Naive B cell (primary cell): ENCODE measurements at regions not wholly inside any gene's neighbourhood (a gene's known extent, or its start where the extent isn't known, plus 50 kb on each side); places are given as distances from the start of the nearest gene placed in this dataset.
"Not testable (repeated sequence)": the region's sequence is repeated elsewhere in the genome, so short reads cannot be mapped to it uniquely, and the experiment has no call there.

Source experiments
- ATAC-seq, 2 donors: fragments of 150-1000 bp; cut with Tn5 transposase; 2 replicates each; pipeline ENCODE4 v1.10.0; 2021; ENCODE audit warnings: low read depth in 2 of 2, mild to moderate bottlenecking in 2 of 2, moderate library complexity in 2 of 2
- DNase-seq: peaks from one replicate; pipeline ENCODE4 v3.0.0; 2022
- H3K27ac Mint-ChIP-seq, 6 donors: one replicate each; pipeline ENCODE4 v1.8.0; 2020 to 2022; ENCODE audit warnings: mild to moderate bottlenecking in 6 of 6, mixed read lengths in 6 of 6, moderate library complexity in 5 of 6, inconsistent platforms in 2 of 6
- H3K27me3 Mint-ChIP-seq, 3 donors: one replicate each; pipeline ENCODE4 v1.8.0; 2021 to 2022; ENCODE audit warnings: mixed read lengths in 3 of 3, mild to moderate bottlenecking in 1 of 3
- H3K36me3 Mint-ChIP-seq, 2 donors: one replicate each; pipeline ENCODE4 v1.8.0; 2020 to 2022; ENCODE audit warnings: mixed read lengths in 2 of 2, inconsistent platforms in 1 of 2, mild to moderate bottlenecking in 1 of 2
- H3K4me1 Mint-ChIP-seq, 3 donors: one replicate each; pipeline ENCODE4 v1.8.0; 2020 to 2022; ENCODE audit warnings: mixed read lengths in 3 of 3, inconsistent platforms in 1 of 3, mild to moderate bottlenecking in 1 of 3, moderate library complexity in 1 of 3
- H3K4me3 Mint-ChIP-seq, 8 donors: one replicate each; pipeline ENCODE4 v1.8.0; 2020 to 2022; ENCODE audit warnings: mild to moderate bottlenecking in 8 of 8, mixed read lengths in 8 of 8, moderate library complexity in 8 of 8, inconsistent platforms in 2 of 8
- H3K9me3 Mint-ChIP-seq, 7 donors: one replicate each; pipeline ENCODE4 v1.8.0; 2020 to 2022; ENCODE audit warnings: mixed read lengths in 7 of 7, mild to moderate bottlenecking in 5 of 7, inconsistent platforms in 2 of 7, moderate library complexity in 1 of 7

- peaks cover 8 to 38% (median 18%) of the 10 kb centered on the region in 3 donors for H3K27me3 Mint-ChIP-seq
- not testable (repeated sequence) for H3K9me3 Mint-ChIP-seq, DNase-seq, H3K4me3 Mint-ChIP-seq, H3K4me1 Mint-ChIP-seq, H3K36me3 Mint-ChIP-seq, H3K27ac Mint-ChIP-seq, ATAC-seq
Measured at GRCh38 chr11:67768001-67768730, 93.7 kb upstream of the ALDH3B2 start.

- not testable (repeated sequence) for H3K4me1 Mint-ChIP-seq, H3K9me3 Mint-ChIP-seq, H3K4me3 Mint-ChIP-seq, DNase-seq, H3K36me3 Mint-ChIP-seq, ATAC-seq
- Mint-ChIP-seq H3K27me3 (peaks cover 8 to 20% (median 12%) of the 10 kb centered on the region in 3 donors), H3K27ac (peak overlapping the region in 1 of 6 donors; percentile 11)
Measured at GRCh38 chr11:67761211-67761610, 86.8 kb upstream of the ALDH3B2 start.

- not testable (repeated sequence) for H3K4me3 Mint-ChIP-seq, H3K4me1 Mint-ChIP-seq, H3K27me3 Mint-ChIP-seq, H3K36me3 Mint-ChIP-seq, H3K9me3 Mint-ChIP-seq, ATAC-seq, DNase-seq, H3K27ac Mint-ChIP-seq
Measured at GRCh38 chr11:67759321-67759720, 84.9 kb upstream of the ALDH3B2 start.

GRCh38 chr11:67758467-67758866, 84.0 kb upstream of the ALDH3B2 start:
- H3K9me3 Mint-ChIP-seq, H3K4me3 Mint-ChIP-seq, H3K4me1 Mint-ChIP-seq, ATAC-seq, H3K36me3 Mint-ChIP-seq, H3K27me3 Mint-ChIP-seq, DNase-seq: not testable (repeated sequence)
- peak overlapping the region in 1 of 6 donors; percentile 61 for H3K27ac Mint-ChIP-seq

GRCh38 chr11:67758009-67758408, 83.6 kb upstream of the ALDH3B2 start:
- H3K27ac Mint-ChIP-seq, result peak overlapping the region in 1 of 6 donors; percentile 61
- not testable (repeated sequence) for H3K27me3 Mint-ChIP-seq, H3K9me3 Mint-ChIP-seq, H3K4me3 Mint-ChIP-seq, DNase-seq, H3K36me3 Mint-ChIP-seq, ATAC-seq, H3K4me1 Mint-ChIP-seq

- H3K4me1 Mint-ChIP-seq, H3K36me3 Mint-ChIP-seq, H3K4me3 Mint-ChIP-seq: not testable (repeated sequence)
Measured at GRCh38 chr11:67753820-67754219, 79.4 kb upstream of the ALDH3B2 start.

GRCh38 chr11:67745181-67745726, 70.8 kb upstream of the ALDH3B2 start:
- no peak overlapping the region for H3K4me3 Mint-ChIP-seq
- H3K4me1 Mint-ChIP-seq, result peaks cover 7 to 20% (median 16%) of the 10 kb centered on the region in 3 donors
- no peak for ATAC-seq
- no peaks in the 10 kb centered on the region for H3K36me3 Mint-ChIP-seq
- DNase-seq, result no peak
- peaks cover 0 to 5% (median 0%) of the 10 kb centered on the region in 7 donors for H3K9me3 Mint-ChIP-seq
- peaks cover 0 to 17% (median 7%) of the 10 kb centered on the region in 3 donors for H3K27me3 Mint-ChIP-seq
- H3K27ac Mint-ChIP-seq, result no peak overlapping the region

More at GRCh38 chr11:67753820-67754219, 79.4 kb upstream of the ALDH3B2 start:
- peaks cover 0 to 12% (median 7%) of the 10 kb centered on the region in 3 donors for H3K27me3 Mint-ChIP-seq
- not testable (repeated sequence) for H3K9me3 Mint-ChIP-seq, DNase-seq, H3K27ac Mint-ChIP-seq, ATAC-seq

- H3K9me3 Mint-ChIP-seq, ATAC-seq, DNase-seq, H3K36me3 Mint-ChIP-seq, H3K4me3 Mint-ChIP-seq: not testable (repeated sequence)
- H3K27ac Mint-ChIP-seq, result peak overlapping the region in 1 of 6 donors; percentile 47
- H3K27me3 Mint-ChIP-seq, result peaks cover 0 to 11% (median 0%) of the 10 kb centered on the region in 3 donors
- H3K4me1 Mint-ChIP-seq, result peaks cover 7 to 20% (median 16%) of the 10 kb centered on the region in 3 donors
Measured at GRCh38 chr11:67744231-67744630, 69.8 kb upstream of the ALDH3B2 start.

- Mint-ChIP-seq H3K27ac (peak overlapping the region in 1 of 6 donors; percentile 18), H3K27me3 (peaks cover 23 to 41% (median 24%) of the 10 kb centered on the region in 3 donors)
- H3K36me3 Mint-ChIP-seq, DNase-seq, H3K4me3 Mint-ChIP-seq, H3K4me1 Mint-ChIP-seq, H3K9me3 Mint-ChIP-seq, ATAC-seq: not testable (repeated sequence)
Measured at GRCh38 chr11:67738231-67738630, 63.8 kb upstream of the ALDH3B2 start.

- not testable (repeated sequence) for DNase-seq, H3K4me3 Mint-ChIP-seq, H3K4me1 Mint-ChIP-seq, ATAC-seq, H3K36me3 Mint-ChIP-seq, H3K9me3 Mint-ChIP-seq
- H3K27me3 Mint-ChIP-seq, result peaks cover 29 to 43% (median 29%) of the 10 kb centered on the region in 3 donors
- peak overlapping the region in 1 of 6 donors; percentile 12 for H3K27ac Mint-ChIP-seq
Measured at GRCh38 chr11:67737562-67738080, 63.2 kb upstream of the ALDH3B2 start.

- peak overlapping the region; percentile 51 to 90 (median 83) for H3K4me3 Mint-ChIP-seq
- peaks cover 35 to 47% (median 35%) of the 10 kb centered on the region in 3 donors for H3K27me3 Mint-ChIP-seq
- DNase-seq (peak; percentile 50), ATAC-seq (peak; percentile 94 to 96)
- H3K36me3 Mint-ChIP-seq, result no peaks in the 10 kb centered on the region
- H3K4me1 Mint-ChIP-seq, result peaks cover 15 to 21% (median 19%) of the 10 kb centered on the region in 3 donors
- H3K27ac Mint-ChIP-seq, result no peak overlapping the region
- H3K9me3 Mint-ChIP-seq, result peaks cover 0 to 3% (median 0%) of the 10 kb centered on the region in 7 donors
Measured at GRCh38 chr11:67732045-67732787, 57.8 kb upstream of the ALDH3B2 start.

GRCh38 chr11:67731583-67731982, 57.2 kb upstream of the ALDH3B2 start:
- peaks cover 0 to 3% (median 0%) of the 10 kb centered on the region in 7 donors for H3K9me3 Mint-ChIP-seq
- H3K36me3 Mint-ChIP-seq, result no peaks in the 10 kb centered on the region
- ATAC-seq (peak; percentile 4 to 21), DNase-seq (no peak)
- peak overlapping the region; percentile 51 to 90 (median 83) for H3K4me3 Mint-ChIP-seq
- peak overlapping the region in 2 of 6 donors; percentile 52 to 88 for H3K27ac Mint-ChIP-seq
- H3K4me1 Mint-ChIP-seq, result peaks cover 15 to 23% (median 22%) of the 10 kb centered on the region in 3 donors
- H3K27me3 Mint-ChIP-seq, result peaks cover 35 to 43% (median 35%) of the 10 kb centered on the region in 3 donors

- not testable (repeated sequence) for H3K9me3 Mint-ChIP-seq, ATAC-seq, H3K4me3 Mint-ChIP-seq, DNase-seq, H3K36me3 Mint-ChIP-seq
- Mint-ChIP-seq H3K27me3 (peaks cover 20 to 35% (median 27%) of the 10 kb centered on the region in 3 donors), H3K27ac (peak overlapping the region in 1 of 6 donors; percentile 62), H3K4me1 (peaks cover 15 to 23% (median 22%) of the 10 kb centered on the region in 3 donors)
Measured at GRCh38 chr11:67728163-67728571, 53.7 kb upstream of the ALDH3B2 start.
